GM11168 (cell line): ENCODE measurements at regions not wholly inside any gene's neighbourhood (a gene's known extent, or its start where the extent isn't known, plus 50 kb on each side); places are given as distances from the start of the nearest gene placed in this dataset.

ENCODE experiments used
- in situ Hi-C: fragments of 300-500 bp; cut with MboI; formaldehyde crosslinking; loops from one replicate; pipeline ENCODE4 v1.12.0; 2022; ENCODE audit warnings: low sequenced_read_pairs; ENCODE audit not compliant: unreplicated experiment

GRCh38 chr9:108339251-108339650 lies 516.5 kb downstream of the ACTL7B start:
- in situ Hi-C loops, result no loop called here

DNA sequence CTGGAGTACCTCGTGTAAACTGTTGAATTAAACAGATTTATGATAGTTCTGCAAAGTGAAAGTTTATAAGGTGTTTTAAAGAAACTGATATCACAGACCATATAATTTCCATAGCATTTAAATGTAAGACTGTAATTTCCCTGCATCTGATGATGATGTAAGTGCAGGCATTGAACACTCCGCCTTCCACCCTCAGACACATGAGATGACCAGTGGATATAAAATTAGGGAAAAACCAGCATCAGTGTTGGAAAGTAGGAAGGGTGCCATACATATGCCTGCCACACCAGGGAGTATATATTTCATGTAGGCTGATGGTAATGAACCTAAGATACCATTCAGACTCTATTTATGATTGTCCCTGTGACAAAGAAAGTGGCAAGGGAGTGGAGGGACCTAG lies 519.2 kb downstream of the ACTL7B start:
- in situ Hi-C loops, result no loop called here

- in situ Hi-C loops, result no loop called here
These were observed 522.2 kb downstream of the ACTL7B start for GRCh38 chr9:108333530-108333983.

- in situ Hi-C loops, result no loop called here
These were observed 524.2 kb downstream of the ACTL7B start for GRCh38 chr9:108331596-108331995.

- in situ Hi-C loops, result no loop called here
These were observed 530.4 kb downstream of the ACTL7B start for GRCh38 chr9:108325406-108325805.

GRCh38 chr9:108323615-108324014 lies 532.2 kb downstream of the ACTL7B start:
- in situ Hi-C loops, result no loop called here

GRCh38 chr9:108322326-108323098 lies 533.3 kb downstream of the ACTL7B start:
- in situ Hi-C loops, result no loop called here

DNA sequence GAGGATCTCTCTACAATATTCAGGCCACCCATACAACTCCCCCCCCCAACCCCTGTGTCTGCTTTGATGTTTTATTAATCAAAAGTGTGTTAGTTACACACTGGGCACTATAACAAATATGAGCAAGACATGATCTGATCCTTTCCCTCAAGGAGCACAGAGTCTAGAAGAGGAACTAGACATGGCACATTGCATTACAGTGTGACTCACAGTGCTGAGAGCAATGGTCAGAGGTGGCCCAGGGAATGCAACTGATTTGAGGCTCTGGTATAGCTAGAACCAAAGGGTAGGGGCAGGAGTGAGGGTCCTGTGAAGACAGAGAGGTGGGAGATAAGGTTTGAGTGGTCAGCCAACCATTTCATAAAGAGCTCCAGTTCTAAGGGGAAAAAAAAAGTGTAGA lies 539.2 kb downstream of the ACTL7B start:
- in situ Hi-C loops, result no loop called here

DNA sequence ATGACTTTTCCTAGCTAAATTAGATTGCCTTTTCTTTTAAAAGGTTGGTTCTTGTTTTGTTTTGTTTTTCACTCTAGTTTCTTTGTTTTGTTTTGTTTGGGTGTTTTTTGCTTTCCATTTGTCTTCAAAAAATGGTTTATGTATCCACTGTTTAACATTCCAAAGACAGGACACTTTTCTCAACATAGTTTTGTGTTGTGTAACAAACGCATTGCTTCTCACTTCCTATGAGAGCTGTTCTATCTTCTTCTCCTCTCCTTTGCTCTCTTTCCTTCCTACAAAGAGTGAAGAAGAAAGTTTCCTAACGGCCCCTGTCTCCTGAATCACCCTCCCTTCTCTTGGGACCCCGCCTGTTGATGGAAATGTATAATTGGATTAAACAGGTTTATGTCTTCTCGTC lies 539.7 kb downstream of the ACTL7B start:
- in situ Hi-C loops, result no loop called here

DNA sequence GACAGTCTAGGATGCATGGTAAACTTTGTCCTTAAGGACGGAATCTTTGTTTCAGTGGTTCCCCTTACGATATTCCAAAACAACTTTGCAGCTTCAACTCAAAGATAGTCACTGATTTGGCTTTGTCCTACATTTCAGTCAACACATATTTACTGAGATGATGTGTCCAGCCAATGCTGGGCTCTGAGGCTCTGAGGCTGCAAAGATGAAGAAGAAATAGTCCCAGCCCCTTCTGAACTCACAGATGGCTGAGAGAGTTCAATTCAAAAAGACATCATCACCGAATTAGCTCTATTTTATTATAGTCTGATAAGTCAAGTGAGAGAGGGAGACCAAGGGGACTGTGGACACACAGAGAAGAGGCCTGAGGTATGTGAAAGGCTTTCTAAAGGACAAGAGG lies 544.0 kb downstream of the ACTL7B start:
- in situ Hi-C loops, result no loop called here

DNA sequence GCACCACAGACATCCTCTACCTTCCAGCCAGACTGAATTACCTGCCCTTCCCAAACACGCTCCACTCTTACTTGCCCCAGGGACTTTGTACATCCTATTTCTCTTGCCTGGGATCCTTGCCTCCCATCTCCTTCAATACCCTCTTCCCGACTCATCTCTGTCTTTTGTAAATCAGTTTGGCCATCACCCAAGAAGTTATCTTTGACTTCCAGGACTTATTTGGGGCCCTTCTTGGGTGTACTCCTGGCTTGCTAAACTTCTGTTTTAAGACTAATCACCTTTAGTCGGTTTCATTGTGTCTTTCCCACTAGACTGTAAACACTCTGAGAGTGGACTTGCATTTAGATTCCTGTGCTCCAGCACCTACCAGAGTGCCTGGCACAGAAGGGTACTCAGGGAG lies 545.6 kb downstream of the ACTL7B start:
- in situ Hi-C loops, result no loop called here

- in situ Hi-C loops, result no loop called here
These were observed 555.2 kb downstream of the ACTL7B start for GRCh38 chr9:108300306-108301287.

DNA sequence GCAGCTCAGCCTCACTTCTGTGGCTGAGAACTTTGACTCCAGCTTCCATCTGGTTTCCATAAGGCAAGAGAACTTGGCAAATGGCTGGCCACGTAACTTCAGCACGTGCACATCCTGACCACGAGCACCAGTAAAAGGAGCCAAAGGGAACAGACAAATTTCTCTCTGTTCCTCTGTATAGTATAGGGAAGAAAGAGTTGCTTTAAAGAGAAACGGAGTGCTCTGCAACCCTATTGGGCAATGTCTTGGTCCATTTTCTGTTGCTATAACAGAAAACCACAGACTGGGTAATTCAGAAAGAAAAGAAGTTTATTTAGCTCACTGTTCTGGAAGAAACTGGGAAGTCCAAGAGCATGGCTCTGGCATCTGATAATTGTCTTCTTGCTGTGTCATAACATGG lies 558.7 kb downstream of the ACTL7B start:
- in situ Hi-C loops, result no loop called here

DNA sequence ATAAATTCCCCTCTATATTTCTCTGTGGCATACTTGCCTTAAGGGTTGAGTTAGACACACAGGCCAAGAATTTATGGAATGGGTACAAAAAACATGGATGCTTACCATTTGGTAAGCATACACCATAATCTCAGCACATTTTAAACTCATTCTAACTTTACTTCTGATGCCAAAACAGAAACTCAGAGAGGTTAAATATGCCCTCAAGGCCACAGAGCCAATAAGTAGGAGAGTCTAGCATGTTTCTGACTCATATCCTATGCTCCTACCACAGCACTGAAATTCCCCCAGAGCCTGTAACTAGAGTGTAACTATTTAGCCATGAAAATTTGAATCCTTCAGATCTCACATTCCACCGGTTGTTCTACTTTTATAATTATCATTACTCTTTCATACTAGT lies 559.7 kb downstream of the ACTL7B start:
- in situ Hi-C loops, result no loop called here

- in situ Hi-C loops, result no loop called here
These were observed 564.2 kb downstream of the ACTL7B start for GRCh38 chr9:108291586-108291932.

GRCh38 chr9:108290839-108291585 lies 564.8 kb downstream of the ACTL7B start:
- in situ Hi-C loops, result no loop called here

- in situ Hi-C loops, result no loop called here
These were observed 569.1 kb downstream of the ACTL7B start for GRCh38 chr9:108286638-108287206.

DNA sequence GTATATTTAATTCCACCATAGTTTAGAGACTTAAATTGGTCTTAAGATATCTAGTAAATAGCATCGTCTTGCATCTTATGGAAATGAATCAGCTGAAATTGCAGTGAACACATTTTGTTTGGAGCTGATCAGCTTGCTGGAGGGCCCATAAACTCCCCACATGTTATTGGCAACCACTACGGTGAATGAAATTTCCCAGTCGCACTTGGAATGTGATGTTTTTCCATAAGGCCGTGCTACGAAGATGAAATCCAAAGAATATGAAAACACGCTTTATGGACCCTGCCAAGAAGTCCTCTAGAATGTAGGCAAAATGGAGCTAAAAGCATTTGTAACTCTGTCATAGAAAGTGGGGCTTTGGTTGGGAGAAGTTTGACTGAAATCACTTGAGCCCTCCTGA lies 572.1 kb downstream of the ACTL7B start:
- in situ Hi-C loops, result no loop called here

DNA sequence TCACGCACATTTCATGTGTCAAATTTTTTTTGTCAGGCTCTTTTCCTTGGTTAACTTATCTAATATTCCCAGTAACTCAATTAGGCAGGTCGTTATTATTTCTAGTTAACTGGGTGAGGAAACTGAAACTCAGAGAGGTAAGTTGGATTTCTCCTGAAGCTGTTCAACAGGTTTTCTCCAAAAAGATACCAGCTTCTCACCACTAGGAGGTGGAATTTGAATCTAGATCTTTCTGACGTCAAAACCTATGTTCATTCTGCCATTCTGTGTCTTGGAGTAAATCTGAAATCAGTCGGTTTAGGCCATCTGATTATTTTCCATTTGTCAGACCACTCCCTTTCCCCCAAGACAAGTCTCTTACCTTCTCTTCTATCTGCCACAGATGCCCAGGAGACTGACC lies 572.9 kb downstream of the ACTL7B start:
- in situ Hi-C loops, result no loop called here

DNA sequence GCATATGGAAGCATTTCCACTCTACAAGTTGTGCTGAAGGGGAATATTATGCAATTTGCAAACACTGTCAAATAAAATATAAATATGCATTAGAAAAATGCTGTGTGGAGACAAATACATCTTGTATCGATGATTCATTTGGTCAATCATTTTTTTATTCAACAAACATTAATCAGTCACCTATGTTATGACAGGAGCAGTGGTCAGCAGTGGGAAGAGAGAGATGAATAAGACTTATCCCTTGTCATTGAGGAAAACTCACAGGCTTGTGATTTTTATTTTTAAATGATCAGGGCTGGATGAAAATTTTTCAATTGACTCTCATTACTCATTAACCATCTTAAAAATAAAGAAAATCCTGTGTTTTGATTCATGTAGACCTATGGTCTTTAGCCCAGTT lies 574.1 kb downstream of the ACTL7B start:
- in situ Hi-C loops, result no loop called here
